H9 (cell line): ENCODE measurements at regions not wholly inside any gene's neighbourhood (a gene's known extent, or its start where the extent isn't known, plus 50 kb on each side); places are given as distances from the start of the nearest gene placed in this dataset.

Source experiments
- DNase-seq: peaks from one replicate; pipeline ENCODE4 v3.0.0-alpha.2; 2017
- H2AFZ ChIP-seq: one replicate; pipeline ENCODE4 v1.6.1; 2013; ENCODE audit warnings: mild to moderate bottlenecking, low read length, control low read depth, moderate library complexity
- H2AK5ac ChIP-seq: 2 replicates; pipeline ENCODE4 v1.6.1; 2013; ENCODE audit warnings: low read length, control low read depth, mixed read lengths; ENCODE audit not compliant: insufficient read length
- H2BK120ac ChIP-seq: one replicate; pipeline ENCODE4 v1.6.1; 2013; ENCODE audit warnings: low read depth, mild to moderate bottlenecking, low read length, control low read depth, inconsistent platforms; ENCODE audit not compliant: poor library complexity, severe bottlenecking
- H2BK12ac ChIP-seq: 2 replicates; pipeline ENCODE4 v1.6.1; 2013; ENCODE audit warnings: low read length, control low read depth, mixed read lengths, low read depth; ENCODE audit not compliant: insufficient read length
- H2BK15ac ChIP-seq: 2 replicates; pipeline ENCODE4 v1.6.1; 2013; ENCODE audit warnings: low read depth, low read length, control low read depth
- H2BK20ac ChIP-seq: one replicate; pipeline ENCODE4 v1.6.1; 2013; ENCODE audit warnings: low read depth, mild to moderate bottlenecking, low read length, control low read depth, inconsistent platforms; ENCODE audit not compliant: poor library complexity, severe bottlenecking
- H2BK5ac ChIP-seq: 2 replicates; pipeline ENCODE4 v1.6.1; 2013; ENCODE audit warnings: low read length, control low read depth, mixed read lengths; ENCODE audit not compliant: insufficient read length
- H3K14ac ChIP-seq: 2 replicates; pipeline ENCODE4 v1.6.1; 2013; ENCODE audit warnings: low read length, control low read depth; ENCODE audit not compliant: insufficient read depth
- H3K18ac ChIP-seq: 2 replicates; pipeline ENCODE4 v1.6.1; 2013; ENCODE audit warnings: low read depth, mild to moderate bottlenecking, mixed read lengths, low read length, control low read depth; ENCODE audit not compliant: insufficient read length
- H3K23ac ChIP-seq: 2 replicates; pipeline ENCODE4 v1.6.1; 2013; ENCODE audit warnings: low read length, control low read depth, mixed read lengths, low read depth; ENCODE audit not compliant: insufficient read length
- H3K23me2 ChIP-seq: 2 replicates; pipeline ENCODE4 v1.6.1; 2013; ENCODE audit warnings: low read depth, mild to moderate bottlenecking, mixed read lengths, low read length, control low read depth; ENCODE audit not compliant: insufficient read length, poor library complexity, severe bottlenecking
- H3K27ac ChIP-seq: 2 replicates; pipeline ENCODE4 v1.5.1; 2013; ENCODE audit warnings: low read length, control low read depth, mixed read lengths, low read depth; ENCODE audit not compliant: insufficient read length
- H3K27me3 ChIP-seq: 2 replicates; pipeline ENCODE4 v1.6.1; 2013; ENCODE audit warnings: low read length, control low read depth, inconsistent platforms; ENCODE audit not compliant: insufficient read depth
- H3K4ac ChIP-seq: 2 replicates; pipeline ENCODE4 v1.6.1; 2013; ENCODE audit warnings: low read depth, mild to moderate bottlenecking, control low read depth, inconsistent platforms, low read length, moderate library complexity
- H3K4me1 ChIP-seq: 2 replicates; pipeline ENCODE4 v1.6.1; 2013; ENCODE audit warnings: low read length, control low read depth, inconsistent platforms; ENCODE audit not compliant: insufficient read depth
- H3K4me2 ChIP-seq: 2 replicates; pipeline ENCODE4 v1.6.1; 2013; ENCODE audit warnings: low read length, control low read depth, mixed read lengths; ENCODE audit not compliant: insufficient read length, insufficient read depth
- H3K56ac ChIP-seq: 2 replicates; pipeline ENCODE4 v1.6.1; 2013; ENCODE audit warnings: low read depth, mild to moderate bottlenecking, mixed read lengths, low read length, control low read depth; ENCODE audit not compliant: insufficient read length
- H3K79me1 ChIP-seq: 2 replicates; pipeline ENCODE4 v1.6.1; 2013; ENCODE audit warnings: low read depth, mild to moderate bottlenecking, moderate library complexity, low read length, control low read depth, inconsistent platforms; ENCODE audit not compliant: insufficient read depth, poor library complexity, severe bottlenecking
- H3K79me2 ChIP-seq: 2 replicates; pipeline ENCODE4 v1.6.1; 2013; ENCODE audit warnings: low read length, control low read depth, inconsistent platforms; ENCODE audit not compliant: insufficient read depth
- H3K9ac ChIP-seq: 2 replicates; pipeline ENCODE4 v1.6.1; 2013; ENCODE audit warnings: low read length, control low read depth, mixed read lengths; ENCODE audit not compliant: insufficient read length; ENCODE audit errors: extremely low read depth
- H3K9me3 ChIP-seq: one replicate; pipeline ENCODE4 v1.6.1; 2013; ENCODE audit warnings: low read depth, low read length, inconsistent platforms; ENCODE audit not compliant: control insufficient read depth
- H3T11ph ChIP-seq: one replicate; pipeline ENCODE4 v1.6.1; 2013; ENCODE audit warnings: mild to moderate bottlenecking, low read length, control low read depth, inconsistent platforms
- H4K20me1 ChIP-seq: one replicate; pipeline ENCODE4 v1.6.1; 2013; ENCODE audit not compliant: control insufficient read depth, insufficient read length, insufficient read depth
- H4K5ac ChIP-seq: 2 replicates; pipeline ENCODE4 v1.6.1; 2013; ENCODE audit warnings: low read depth, mild to moderate bottlenecking, mixed read lengths, low read length, control low read depth; ENCODE audit not compliant: insufficient read length
- H4K8ac ChIP-seq: replicated peaks from 2 replicates; pipeline ENCODE4 v1.6.1; 2013; ENCODE audit warnings: low read length, control low read depth, mixed read lengths, low read depth; ENCODE audit not compliant: insufficient read length
- H4K91ac ChIP-seq: 2 replicates; pipeline ENCODE4 v1.6.1; 2013; ENCODE audit warnings: low read depth, mild to moderate bottlenecking, moderate library complexity, mixed read lengths, low read length, control low read depth; ENCODE audit not compliant: insufficient read length
- H3K27ac Mint-ChIP-seq, 3 experiments: 2 replicates in 2 of 3; 3 replicates in 1 of 3; pipeline ENCODE4 v1.8.0; 2020 to 2021; ENCODE audit warnings: mixed read lengths in 3 of 3, mild to moderate bottlenecking in 1 of 3, moderate library complexity in 1 of 3
- H3K27me3 Mint-ChIP-seq: 2 replicates; pipeline ENCODE4 v1.8.0; 2021; ENCODE audit warnings: low read depth, mild to moderate bottlenecking, moderate library complexity, mixed read lengths
- H3K36me3 Mint-ChIP-seq, 3 experiments: 2 replicates in 2 of 3; 3 replicates in 1 of 3; pipeline ENCODE4 v1.8.0; 2020 to 2021; ENCODE audit warnings: low read depth in 3 of 3, mixed read lengths in 3 of 3; ENCODE audit not compliant: insufficient read depth in 1 of 3
- H3K4me1 Mint-ChIP-seq, 2 experiments: 2 replicates each; pipeline ENCODE4 v1.8.0; 2020; ENCODE audit warnings: mixed read lengths in 2 of 2
- H3K4me3 Mint-ChIP-seq, 2 experiments: 2 replicates in 1 of 2; 3 replicates in 1 of 2; pipeline ENCODE4 v1.8.0; 2020 to 2021; ENCODE audit warnings: mild to moderate bottlenecking in 2 of 2, mixed read lengths in 2 of 2, moderate library complexity in 1 of 2
- H3K9me3 Mint-ChIP-seq, 2 experiments: 2 replicates in 1 of 2; 3 replicates in 1 of 2; pipeline ENCODE4 v1.8.0; 2020; ENCODE audit warnings: mild to moderate bottlenecking in 2 of 2, mixed read lengths in 2 of 2, moderate library complexity in 1 of 2
- WGBS: extraction: QIAGEN DNeasy Blood & Tissue Kit; methylation state at CpG from one replicate; pipeline ENCODE4 v1.1.7; 2013; ENCODE audit warnings: missing lambda C conversion rate, low lambda C conversion rate, mixed read lengths; ENCODE audit not compliant: insufficient read length; ENCODE audit errors: extremely low coverage; 5-methylcytosine and 5-hydroxymethylcytosine counted together
- TF ChIP-seq, protein P1 (sequence below): fragments of 200-600 bp; sonication (generic); conservative IDR thresholded peaks from 3 replicates; pipeline ENCODE4 v1.8.0; 2021; ENCODE audit warnings: antibody characterized with exemption, mild to moderate bottlenecking

DNA sequence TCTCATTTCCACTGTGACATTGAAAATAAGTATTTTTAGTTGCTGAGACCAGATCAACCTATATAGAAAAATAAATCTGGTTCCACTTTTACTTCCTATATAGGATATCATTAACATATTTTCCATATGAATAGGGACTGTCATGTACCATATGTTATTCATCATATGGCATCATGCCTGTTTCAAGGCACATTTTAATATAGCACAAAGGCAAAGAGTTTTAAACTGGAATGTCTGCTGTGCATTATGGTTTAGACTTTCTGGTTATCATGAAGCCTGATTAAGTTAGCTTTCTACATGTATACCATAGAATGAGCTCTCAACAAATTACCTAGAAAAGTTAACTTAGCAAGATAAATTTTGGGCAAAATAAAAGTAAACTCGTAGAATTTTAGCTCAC, 53.0 kb upstream of the ACYP2 start:
- no peaks in the 10 kb centered on the region for H3K9me3 ChIP-seq
- H3K9ac ChIP-seq: no peak overlapping the region
- H2BK15ac ChIP-seq: no peak overlapping the region
- no peak overlapping the region for H3K27ac ChIP-seq
- no peak overlapping the region for H2AFZ ChIP-seq
- DNase-seq: no peak
- H2BK20ac ChIP-seq: no peak overlapping the region
- peaks cover 11 to 22% (median 12%) of the 10 kb centered on the region in 3 experiments for H3K36me3 Mint-ChIP-seq
- no peak overlapping the region for H4K91ac ChIP-seq
- no peaks in the 10 kb centered on the region for H3K4me1 Mint-ChIP-seq
- H3K27ac Mint-ChIP-seq: no peak overlapping the region
- no peak overlapping the region for H3K4ac ChIP-seq
- H3K14ac ChIP-seq: no peak overlapping the region
- no peak overlapping the region for H3K18ac ChIP-seq
- H2BK12ac ChIP-seq: no peak overlapping the region
- H3K23me2 ChIP-seq: no peaks in the 10 kb centered on the region
- H4K8ac ChIP-seq: no peak overlapping the region
- no peak overlapping the region for H2AK5ac ChIP-seq
- no peaks in the 10 kb centered on the region for H3K27me3 ChIP-seq
- no peaks in the 10 kb centered on the region for H3K79me2 ChIP-seq
- H3K23ac ChIP-seq: no peak overlapping the region
- H3K4me3 Mint-ChIP-seq: no peak overlapping the region
- no peak overlapping the region for H4K5ac ChIP-seq
- H3K4me2 ChIP-seq: no peak overlapping the region
- H3K79me1 ChIP-seq: no peaks in the 10 kb centered on the region
- H3K27me3 Mint-ChIP-seq: no peaks in the 10 kb centered on the region; the same call in 1 of the 2 replicates
- no peaks in the 10 kb centered on the region for H4K20me1 ChIP-seq
- H2BK120ac ChIP-seq: no peak overlapping the region
- H3K9me3 Mint-ChIP-seq: peaks cover 18 to 27% of the 10 kb centered on the region in 2 experiments
- TF ChIP-seq, protein P1, sequence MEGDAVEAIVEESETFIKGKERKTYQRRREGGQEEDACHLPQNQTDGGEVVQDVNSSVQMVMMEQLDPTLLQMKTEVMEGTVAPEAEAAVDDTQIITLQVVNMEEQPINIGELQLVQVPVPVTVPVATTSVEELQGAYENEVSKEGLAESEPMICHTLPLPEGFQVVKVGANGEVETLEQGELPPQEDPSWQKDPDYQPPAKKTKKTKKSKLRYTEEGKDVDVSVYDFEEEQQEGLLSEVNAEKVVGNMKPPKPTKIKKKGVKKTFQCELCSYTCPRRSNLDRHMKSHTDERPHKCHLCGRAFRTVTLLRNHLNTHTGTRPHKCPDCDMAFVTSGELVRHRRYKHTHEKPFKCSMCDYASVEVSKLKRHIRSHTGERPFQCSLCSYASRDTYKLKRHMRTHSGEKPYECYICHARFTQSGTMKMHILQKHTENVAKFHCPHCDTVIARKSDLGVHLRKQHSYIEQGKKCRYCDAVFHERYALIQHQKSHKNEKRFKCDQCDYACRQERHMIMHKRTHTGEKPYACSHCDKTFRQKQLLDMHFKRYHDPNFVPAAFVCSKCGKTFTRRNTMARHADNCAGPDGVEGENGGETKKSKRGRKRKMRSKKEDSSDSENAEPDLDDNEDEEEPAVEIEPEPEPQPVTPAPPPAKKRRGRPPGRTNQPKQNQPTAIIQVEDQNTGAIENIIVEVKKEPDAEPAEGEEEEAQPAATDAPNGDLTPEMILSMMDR: no peak
- H3K56ac ChIP-seq: no peak overlapping the region
- H3T11ph ChIP-seq: no peak overlapping the region
- H2BK5ac ChIP-seq: no peak overlapping the region
- no CpG with 5 or more reads among the region's 1 CpG for WGBS
- H3K4me1 ChIP-seq: no peaks in the 10 kb centered on the region
